GM23338 (cell line): ENCODE measurements at regions not wholly inside any gene's neighbourhood (a gene's known extent, or its start where the extent isn't known, plus 50 kb on each side); places are given as distances from the start of the nearest gene placed in this dataset.

Source experiments
- ATAC-seq: fragments of 200-7000 bp; cut with Tn5 transposase; 3 replicates; pipeline ENCODE4 v1.9.1; 2020
- DNase-seq: peaks from one replicate; pipeline ENCODE4 v3.0.0-alpha.2; 2015; ENCODE audit warnings: low spot score
- H2AFZ ChIP-seq: fragments of 200-600 bp; sonication (generic); 2 replicates; pipeline ENCODE4 v1.8.0; 2016; ENCODE audit warnings: antibody characterized with exemption, mild to moderate bottlenecking, moderate library complexity
- H3F3A ChIP-seq: fragments of 200-600 bp; sonication (generic); replicated peaks from 2 replicates; pipeline ENCODE4 v1.8.0; 2017; ENCODE audit warnings: antibody characterized with exemption, mixed run types, low read depth
- H3K27ac ChIP-seq: fragments of 200-600 bp; sonication (generic); 2 replicates; pipeline ENCODE4 v1.6.1; 2016; ENCODE audit warnings: low read depth
- H3K27me3 ChIP-seq: fragments of 200-600 bp; sonication (generic); 2 replicates; pipeline ENCODE4 v1.8.0; 2016; ENCODE audit warnings: mild to moderate bottlenecking, mixed run types, moderate library complexity; ENCODE audit not compliant: insufficient read depth
- H3K36me3 ChIP-seq: fragments of 200-600 bp; sonication (generic); 2 replicates; pipeline ENCODE4 v1.8.0; 2016; ENCODE audit warnings: mild to moderate bottlenecking; ENCODE audit not compliant: insufficient read depth
- H3K4me1 ChIP-seq: fragments of 200-600 bp; sonication (generic); 2 replicates; pipeline ENCODE4 v1.8.0; 2016; ENCODE audit warnings: mild to moderate bottlenecking, moderate library complexity; ENCODE audit not compliant: insufficient read depth
- H3K4me2 ChIP-seq: fragments of 200-600 bp; sonication (generic); 2 replicates; pipeline ENCODE4 v1.7.1; 2017; ENCODE audit warnings: mixed run types
- H3K4me3 ChIP-seq: fragments of 200-600 bp; sonication (generic); 2 replicates; pipeline ENCODE4 v1.6.1; 2016; ENCODE audit warnings: mixed run types
- H3K79me2 ChIP-seq: fragments of 200-600 bp; sonication (generic); replicated peaks from 2 replicates; pipeline ENCODE4 v1.8.0; 2017; ENCODE audit warnings: mild to moderate bottlenecking; ENCODE audit not compliant: insufficient read depth
- H3K9me2 ChIP-seq: fragments of 200-600 bp; sonication (generic); 2 replicates; pipeline ENCODE4 v1.8.0; 2017; ENCODE audit not compliant: insufficient read depth
- H4K20me1 ChIP-seq: fragments of 200-600 bp; sonication (generic); replicated peaks from 2 replicates; pipeline ENCODE4 v1.8.0; 2017; ENCODE audit warnings: mild to moderate bottlenecking; ENCODE audit not compliant: insufficient read depth
- H3K27ac Mint-ChIP-seq: 2 replicates; pipeline ENCODE4 v1.8.0; 2020; ENCODE audit warnings: inconsistent platforms, mild to moderate bottlenecking, moderate library complexity, mixed read lengths
- H3K27me3 Mint-ChIP-seq: 3 replicates; pipeline ENCODE4 v1.8.0; 2022; ENCODE audit warnings: low read depth, mild to moderate bottlenecking, moderate library complexity, mixed read lengths, inconsistent platforms; ENCODE audit not compliant: insufficient read depth, poor library complexity
- H3K36me3 Mint-ChIP-seq: 3 replicates; pipeline ENCODE4 v1.8.0; 2021; ENCODE audit warnings: low read depth, mild to moderate bottlenecking, inconsistent platforms, moderate library complexity, mixed read lengths
- H3K4me1 Mint-ChIP-seq: 3 replicates; pipeline ENCODE4 v1.8.0; 2020; ENCODE audit warnings: mild to moderate bottlenecking, inconsistent platforms, mixed read lengths
- H3K4me3 Mint-ChIP-seq: 3 replicates; pipeline ENCODE4 v1.8.0; 2021; ENCODE audit warnings: moderate library complexity, mild to moderate bottlenecking, inconsistent platforms, mixed read lengths
- H3K9me3 Mint-ChIP-seq: 3 replicates; pipeline ENCODE4 v1.8.0; 2020; ENCODE audit warnings: moderate library complexity, mild to moderate bottlenecking, inconsistent platforms, mixed read lengths
- CREB1 ChIP-seq: fragments of 250-450 bp; sonication (Bioruptor Pico); IDR thresholded peaks from 2 replicates; pipeline ENCODE4 v1.5.0; 2020; ENCODE audit warnings: low read depth, mild to moderate bottlenecking, moderate library complexity
- ETS1 ChIP-seq: IDR thresholded peaks from 2 replicates; pipeline ENCODE4 v1.6.1; 2016; ENCODE audit warnings: antibody characterized with exemption
- EZH2 ChIP-seq: fragments of 200-600 bp; sonication (generic); IDR thresholded peaks from one replicate; pipeline ENCODE4 v1.8.0; 2017; ENCODE audit warnings: antibody characterized with exemption, mild to moderate bottlenecking, low read depth; ENCODE audit not compliant: unreplicated experiment
- EZH2phosphoT487 ChIP-seq: fragments of 200-600 bp; sonication (generic); IDR thresholded peaks from one replicate; pipeline ENCODE4 v1.8.1; 2018; ENCODE audit warnings: antibody characterized with exemption; ENCODE audit not compliant: unreplicated experiment
- JUNB ChIP-seq: IDR thresholded peaks from one replicate; pipeline ENCODE4 v1.6.1; 2016; ENCODE audit warnings: antibody characterized with exemption; ENCODE audit not compliant: unreplicated experiment
- NANOG ChIP-seq: IDR thresholded peaks from 2 replicates; pipeline ENCODE4 v1.6.1; 2016; ENCODE audit warnings: antibody characterized with exemption, borderline replicate concordance
- POLR2AphosphoS5 ChIP-seq: IDR thresholded peaks from 2 replicates; pipeline ENCODE4 v1.6.1; 2016; ENCODE audit warnings: antibody characterized with exemption, low read depth
- REST ChIP-seq: IDR thresholded peaks from one replicate; pipeline ENCODE4 v1.6.1; 2018; ENCODE audit warnings: antibody characterized with exemption; ENCODE audit not compliant: unreplicated experiment
- STAT1 ChIP-seq: IDR thresholded peaks from one replicate; pipeline ENCODE4 v1.6.1; 2016; ENCODE audit warnings: antibody characterized with exemption; ENCODE audit not compliant: unreplicated experiment
- ZNF114 ChIP-seq: fragments of 250-450 bp; sonication (Bioruptor Pico); IDR thresholded peaks from 2 replicates; pipeline ENCODE4 v1.5.0; 2020; ENCODE audit warnings: mild to moderate bottlenecking, moderate library complexity
- ZNF331 ChIP-seq: fragments of 250-450 bp; sonication (Bioruptor Pico); IDR thresholded peaks from 2 replicates; pipeline ENCODE4 v1.5.0; 2020; ENCODE audit warnings: low read depth, mild to moderate bottlenecking, moderate library complexity
- TF ChIP-seq, protein P1 (sequence below), 2 experiments: fragments of 200-600 bp in 1 of 2; sonication (generic) in 1 of 2; conservative IDR thresholded peaks; 2 replicates each; pipeline versions ENCODE4 v1.5.1 to v1.6.1; 2016 to 2017; ENCODE audit warnings: antibody characterized with exemption in 2 of 2, low read depth in 2 of 2, mild to moderate bottlenecking in 2 of 2, moderate library complexity in 1 of 2
- TF ChIP-seq, protein P2 (sequence below): fragments of 250-450 bp; sonication (Bioruptor Pico); IDR thresholded peaks from 2 replicates; pipeline ENCODE4 v1.5.0; 2020; ENCODE audit warnings: mild to moderate bottlenecking, moderate library complexity

DNA sequence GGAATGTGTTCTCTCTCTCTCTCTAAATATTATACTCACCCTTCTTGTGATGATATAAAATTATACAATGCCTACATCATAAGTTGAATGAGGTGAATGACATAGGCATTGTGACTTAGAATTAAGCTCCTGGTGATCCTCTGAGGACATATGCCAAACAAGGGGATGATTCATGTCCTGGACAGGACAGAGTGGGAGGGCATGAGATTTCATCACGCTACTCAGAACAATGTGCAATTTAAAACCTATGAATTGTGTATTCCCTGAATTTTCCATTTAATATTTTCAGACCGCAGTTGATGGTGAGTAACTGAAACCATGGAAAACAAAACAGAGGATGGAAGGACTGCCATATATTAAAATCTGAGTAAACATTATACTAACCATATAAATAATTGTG is 782.2 kb upstream of the NUDT12 start:
- no peaks in the 10 kb centered on the region for H3K36me3 Mint-ChIP-seq
- Histone ChIP-seq H3K79me2 (no peaks in the 10 kb centered on the region), H3K27me3 (no peaks in the 10 kb centered on the region), H3K9me2 (no peaks in the 10 kb centered on the region), H2AFZ (no peak overlapping the region), H3K4me2 (no peak overlapping the region), H3K36me3 (no peaks in the 10 kb centered on the region), H3K27ac (no peak overlapping the region), H4K20me1 (no peaks in the 10 kb centered on the region), H3K4me1 (peaks cover 15% of the 10 kb centered on the region; the same call in 1 of the 2 replicates), H3F3A (no peaks in the 10 kb centered on the region), H3K4me3 (no peak overlapping the region)
- TF ChIP-seq ETS1 (no peak), REST (no peak), ZNF114 (CRISPR knock-in tag) (no peak), POLR2AphosphoS5 (no peak), STAT1 (no peak), ZNF331 (CRISPR knock-in tag) (no peak), EZH2phosphoT487 (no peak), JUNB (no peak), EZH2 (no peak), CREB1 (CRISPR knock-in tag) (no peak), NANOG (no peak)
- TF ChIP-seq, protein P1, sequence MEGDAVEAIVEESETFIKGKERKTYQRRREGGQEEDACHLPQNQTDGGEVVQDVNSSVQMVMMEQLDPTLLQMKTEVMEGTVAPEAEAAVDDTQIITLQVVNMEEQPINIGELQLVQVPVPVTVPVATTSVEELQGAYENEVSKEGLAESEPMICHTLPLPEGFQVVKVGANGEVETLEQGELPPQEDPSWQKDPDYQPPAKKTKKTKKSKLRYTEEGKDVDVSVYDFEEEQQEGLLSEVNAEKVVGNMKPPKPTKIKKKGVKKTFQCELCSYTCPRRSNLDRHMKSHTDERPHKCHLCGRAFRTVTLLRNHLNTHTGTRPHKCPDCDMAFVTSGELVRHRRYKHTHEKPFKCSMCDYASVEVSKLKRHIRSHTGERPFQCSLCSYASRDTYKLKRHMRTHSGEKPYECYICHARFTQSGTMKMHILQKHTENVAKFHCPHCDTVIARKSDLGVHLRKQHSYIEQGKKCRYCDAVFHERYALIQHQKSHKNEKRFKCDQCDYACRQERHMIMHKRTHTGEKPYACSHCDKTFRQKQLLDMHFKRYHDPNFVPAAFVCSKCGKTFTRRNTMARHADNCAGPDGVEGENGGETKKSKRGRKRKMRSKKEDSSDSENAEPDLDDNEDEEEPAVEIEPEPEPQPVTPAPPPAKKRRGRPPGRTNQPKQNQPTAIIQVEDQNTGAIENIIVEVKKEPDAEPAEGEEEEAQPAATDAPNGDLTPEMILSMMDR (conservative IDR thresholded peaks at IDR 0.05; ENCODE audit: low read depth in 2 of 2), result no peak
- TF ChIP-seq, protein P2, sequence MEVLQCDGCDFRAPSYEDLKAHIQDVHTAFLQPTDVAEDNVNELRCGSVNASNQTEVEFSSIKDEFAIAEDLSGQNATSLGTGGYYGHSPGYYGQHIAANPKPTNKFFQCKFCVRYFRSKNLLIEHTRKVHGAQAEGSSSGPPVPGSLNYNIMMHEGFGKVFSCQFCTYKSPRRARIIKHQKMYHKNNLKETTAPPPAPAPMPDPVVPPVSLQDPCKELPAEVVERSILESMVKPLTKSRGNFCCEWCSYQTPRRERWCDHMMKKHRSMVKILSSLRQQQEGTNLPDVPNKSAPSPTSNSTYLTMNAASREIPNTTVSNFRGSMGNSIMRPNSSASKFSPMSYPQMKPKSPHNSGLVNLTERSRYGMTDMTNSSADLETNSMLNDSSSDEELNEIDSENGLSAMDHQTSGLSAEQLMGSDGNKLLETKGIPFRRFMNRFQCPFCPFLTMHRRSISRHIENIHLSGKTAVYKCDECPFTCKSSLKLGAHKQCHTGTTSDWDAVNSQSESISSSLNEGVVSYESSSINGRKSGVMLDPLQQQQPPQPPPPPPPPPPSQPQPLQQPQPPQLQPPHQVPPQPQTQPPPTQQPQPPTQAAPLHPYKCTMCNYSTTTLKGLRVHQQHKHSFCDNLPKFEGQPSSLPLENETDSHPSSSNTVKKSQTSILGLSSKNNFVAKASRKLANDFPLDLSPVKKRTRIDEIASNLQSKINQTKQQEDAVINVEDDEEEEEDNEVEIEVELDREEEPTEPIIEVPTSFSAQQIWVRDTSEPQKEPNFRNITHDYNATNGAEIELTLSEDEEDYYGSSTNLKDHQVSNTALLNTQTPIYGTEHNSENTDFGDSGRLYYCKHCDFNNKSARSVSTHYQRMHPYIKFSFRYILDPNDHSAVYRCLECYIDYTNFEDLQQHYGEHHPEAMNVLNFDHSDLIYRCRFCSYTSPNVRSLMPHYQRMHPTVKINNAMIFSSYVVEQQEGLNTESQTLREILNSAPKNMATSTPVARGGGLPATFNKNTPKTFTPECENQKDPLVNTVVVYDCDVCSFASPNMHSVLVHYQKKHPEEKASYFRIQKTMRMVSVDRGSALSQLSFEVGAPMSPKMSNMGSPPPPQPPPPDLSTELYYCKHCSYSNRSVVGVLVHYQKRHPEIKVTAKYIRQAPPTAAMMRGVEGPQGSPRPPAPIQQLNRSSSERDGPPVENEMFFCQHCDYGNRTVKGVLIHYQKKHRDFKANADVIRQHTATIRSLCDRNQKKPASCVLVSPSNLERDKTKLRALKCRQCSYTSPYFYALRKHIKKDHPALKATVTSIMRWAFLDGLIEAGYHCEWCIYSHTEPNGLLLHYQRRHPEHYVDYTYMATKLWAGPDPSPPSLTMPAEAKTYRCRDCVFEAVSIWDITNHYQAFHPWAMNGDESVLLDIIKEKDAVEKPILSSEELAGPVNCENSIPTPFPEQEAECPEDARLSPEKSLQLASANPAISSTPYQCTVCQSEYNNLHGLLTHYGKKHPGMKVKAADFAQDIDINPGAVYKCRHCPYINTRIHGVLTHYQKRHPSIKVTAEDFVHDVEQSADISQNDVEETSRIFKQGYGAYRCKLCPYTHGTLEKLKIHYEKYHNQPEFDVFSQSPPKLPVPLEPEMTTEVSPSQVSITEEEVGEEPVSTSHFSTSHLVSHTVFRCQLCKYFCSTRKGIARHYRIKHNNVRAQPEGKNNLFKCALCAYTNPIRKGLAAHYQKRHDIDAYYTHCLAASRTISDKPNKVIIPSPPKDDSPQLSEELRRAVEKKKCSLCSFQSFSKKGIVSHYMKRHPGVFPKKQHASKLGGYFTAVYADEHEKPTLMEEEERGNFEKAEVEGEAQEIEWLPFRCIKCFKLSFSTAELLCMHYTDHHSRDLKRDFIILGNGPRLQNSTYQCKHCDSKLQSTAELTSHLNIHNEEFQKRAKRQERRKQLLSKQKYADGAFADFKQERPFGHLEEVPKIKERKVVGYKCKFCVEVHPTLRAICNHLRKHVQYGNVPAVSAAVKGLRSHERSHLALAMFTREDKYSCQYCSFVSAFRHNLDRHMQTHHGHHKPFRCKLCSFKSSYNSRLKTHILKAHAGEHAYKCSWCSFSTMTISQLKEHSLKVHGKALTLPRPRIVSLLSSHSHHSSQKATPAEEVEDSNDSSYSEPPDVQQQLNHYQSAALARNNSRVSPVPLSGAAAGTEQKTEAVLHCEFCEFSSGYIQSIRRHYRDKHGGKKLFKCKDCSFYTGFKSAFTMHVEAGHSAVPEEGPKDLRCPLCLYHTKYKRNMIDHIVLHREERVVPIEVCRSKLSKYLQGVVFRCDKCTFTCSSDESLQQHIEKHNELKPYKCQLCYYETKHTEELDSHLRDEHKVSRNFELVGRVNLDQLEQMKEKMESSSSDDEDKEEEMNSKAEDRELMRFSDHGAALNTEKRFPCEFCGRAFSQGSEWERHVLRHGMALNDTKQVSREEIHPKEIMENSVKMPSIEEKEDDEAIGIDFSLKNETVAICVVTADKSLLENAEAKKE, result no peak
- ATAC-seq (no peak), DNase-seq (no peak)
- H3K27ac Mint-ChIP-seq, result no peak overlapping the region
- no peaks in the 10 kb centered on the region for H3K9me3 Mint-ChIP-seq
- no peak overlapping the region for H3K4me3 Mint-ChIP-seq
- no peaks in the 10 kb centered on the region for H3K27me3 Mint-ChIP-seq
- H3K4me1 Mint-ChIP-seq, result peaks cover 16% of the 10 kb centered on the region
